ENCODE measurements at regions not wholly inside any gene's neighbourhood (a gene's known extent, or its start where the extent isn't known, plus 50 kb on each side); places are given as distances from the start of the nearest gene placed in this dataset.
A peak's percentile ranks its signal among the peaks of the same experiment; 100 is the strongest.

DNA sequence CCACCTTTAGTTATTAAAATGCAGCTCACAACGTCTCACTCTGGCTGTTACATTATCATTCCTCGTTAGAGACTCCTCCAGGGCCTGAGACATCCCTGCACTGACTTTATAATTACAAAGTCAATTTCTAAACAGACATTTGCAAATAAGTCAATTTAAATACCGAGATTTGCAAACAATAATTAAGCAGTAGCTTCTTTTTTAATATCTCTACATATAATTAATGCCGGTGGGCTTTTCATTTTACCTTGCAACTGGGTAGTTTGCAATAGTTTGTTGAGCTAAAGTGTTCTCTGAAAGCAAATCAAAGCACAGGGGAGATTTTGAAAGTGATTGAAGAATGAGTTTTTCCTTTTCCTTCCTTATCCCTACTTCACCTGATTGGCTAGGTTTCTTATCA lies 154.4 kb downstream of the TLR4 start:
- Histone ChIP-seq H3K36me3 (ENCODE audit: control insufficient read depth, insufficient read depth, low read length) (no peaks in the 10 kb centered on the region), H3K9me3 (ENCODE audit: control insufficient read depth, low read length) (no peaks in the 10 kb centered on the region), H3K27ac (ENCODE audit: low read depth, low read length, severe bottlenecking) (no peak overlapping the region), H3K4me3 (ENCODE audit: extremely low read depth, insufficient read depth, low read length, poor library complexity, severe bottlenecking) (no peak overlapping the region), H3K4me1 (ENCODE audit: control insufficient read depth, insufficient read depth, low read length, poor library complexity, severe bottlenecking) (no peaks in the 10 kb centered on the region)
- 20 to 48% methylated on average over 1 to 2 of the region's 4 CpGs for WGBS, 2 experiments (ENCODE audit: insufficient coverage in 2 of 2)

- no peaks in the 10 kb centered on the region for H3K36me3 ChIP-seq (ENCODE audit: control insufficient read depth, insufficient read depth, low read length)
- no peaks in the 10 kb centered on the region for H3K4me1 ChIP-seq (ENCODE audit: control insufficient read depth, insufficient read depth, low read length, poor library complexity, severe bottlenecking)
- no peak overlapping the region for H3K4me3 ChIP-seq (ENCODE audit: extremely low read depth, insufficient read depth, low read length, poor library complexity, severe bottlenecking)
- H3K9me3 ChIP-seq (ENCODE audit: control insufficient read depth, low read length) = no peaks in the 10 kb centered on the region
- 91 to 100% methylated on average over 1 of the region's 1 CpG for WGBS, 2 experiments (ENCODE audit: insufficient coverage in 2 of 2)
- H3K27ac ChIP-seq (ENCODE audit: low read depth, low read length, severe bottlenecking) = no peak overlapping the region
Measured at GRCh38 chr9:117860849-117861248, 156.6 kb downstream of the TLR4 start.

DNA sequence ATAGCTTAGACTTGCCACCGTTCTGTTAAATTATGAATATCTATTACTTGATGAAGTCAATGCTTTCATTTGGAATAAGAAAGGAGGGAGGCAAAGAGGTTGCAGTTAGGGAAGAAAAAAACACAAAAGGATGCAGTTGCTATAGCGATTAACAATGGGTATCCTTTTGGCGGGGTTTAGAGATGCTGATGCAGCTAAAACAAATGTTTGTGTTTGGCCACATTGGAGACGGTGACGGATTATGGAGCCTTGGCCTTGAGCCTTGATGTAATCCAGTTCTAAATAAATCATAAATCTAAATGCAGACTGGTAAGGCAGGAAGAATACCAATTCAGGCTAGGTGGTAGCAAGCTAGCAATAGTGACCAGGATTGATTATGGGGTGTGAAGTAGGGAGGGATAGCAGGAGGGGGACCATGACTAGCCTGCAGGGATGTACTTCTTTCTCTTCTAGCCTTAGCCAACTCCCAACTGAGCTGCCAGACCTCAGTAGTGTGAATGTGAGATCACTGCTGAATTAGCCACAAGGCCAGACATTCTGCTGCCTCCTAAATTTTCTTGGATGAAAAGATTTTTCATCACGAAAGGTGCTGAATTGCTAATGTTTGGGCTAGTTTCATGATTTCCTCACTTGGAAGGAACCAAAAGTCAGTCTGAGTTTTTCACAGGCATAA lies 160.3 kb downstream of the TLR4 start:
- H3K4me3 ChIP-seq (ENCODE audit: extremely low read depth, insufficient read depth, low read length, poor library complexity, severe bottlenecking) = no peak overlapping the region
- H3K36me3 ChIP-seq (ENCODE audit: control insufficient read depth, insufficient read depth, low read length) = no peaks in the 10 kb centered on the region
- H3K9me3 ChIP-seq (ENCODE audit: control insufficient read depth, low read length) = no peaks in the 10 kb centered on the region
- H3K4me1 ChIP-seq (ENCODE audit: control insufficient read depth, insufficient read depth, low read length, poor library complexity, severe bottlenecking) = peaks cover 3% of the 10 kb centered on the region
- WGBS, 2 experiments (ENCODE audit: insufficient coverage in 2 of 2) = 77 to 85% methylated on average over 2 to 3 of the region's 6 CpGs
- no peak overlapping the region for H3K27ac ChIP-seq (ENCODE audit: low read depth, low read length, severe bottlenecking)

DNA sequence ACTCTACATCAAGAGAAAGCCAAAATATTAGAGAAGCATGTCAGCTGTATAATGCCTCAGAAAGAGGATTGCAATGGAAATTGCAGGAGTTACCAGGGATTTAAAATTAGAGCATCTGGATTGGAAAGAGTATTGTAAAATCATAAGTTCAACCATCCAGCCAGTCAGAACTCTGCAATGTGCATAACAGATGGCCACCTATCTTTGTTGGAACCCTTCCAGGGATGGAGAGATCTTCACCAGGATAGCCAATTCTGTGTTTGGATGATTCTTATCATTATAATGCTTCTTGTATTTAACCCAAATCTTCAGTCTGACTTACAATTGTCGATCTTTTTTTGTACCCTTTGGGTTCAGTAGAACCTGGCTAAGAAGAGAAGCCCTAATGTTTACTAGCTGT lies 164.4 kb downstream of the TLR4 start:
- Histone ChIP-seq H3K4me3 (ENCODE audit: extremely low read depth, insufficient read depth, low read length, poor library complexity, severe bottlenecking) (no peak overlapping the region), H3K36me3 (ENCODE audit: control insufficient read depth, insufficient read depth, low read length) (no peaks in the 10 kb centered on the region), H3K4me1 (ENCODE audit: control insufficient read depth, insufficient read depth, low read length, poor library complexity, severe bottlenecking) (peaks cover 8% of the 10 kb centered on the region), H3K27ac (ENCODE audit: low read depth, low read length, severe bottlenecking) (no peak overlapping the region), H3K9me3 (ENCODE audit: control insufficient read depth, low read length) (no peaks in the 10 kb centered on the region)
- WGBS, 2 experiments (ENCODE audit: insufficient coverage in 2 of 2) = no CpG with 5 or more reads among the region's 1 CpG

- Histone ChIP-seq H3K27ac (ENCODE audit: low read depth, low read length, severe bottlenecking) (no peak overlapping the region), H3K36me3 (ENCODE audit: control insufficient read depth, insufficient read depth, low read length) (no peaks in the 10 kb centered on the region), H3K9me3 (ENCODE audit: control insufficient read depth, low read length) (no peaks in the 10 kb centered on the region), H3K4me1 (ENCODE audit: control insufficient read depth, insufficient read depth, low read length, poor library complexity, severe bottlenecking) (peaks cover 8% of the 10 kb centered on the region), H3K4me3 (ENCODE audit: extremely low read depth, insufficient read depth, low read length, poor library complexity, severe bottlenecking) (no peak overlapping the region)
- no CpG with 5 or more reads among the region's 1 CpG for WGBS, 2 experiments (ENCODE audit: insufficient coverage in 2 of 2)
Measured at GRCh38 chr9:117869287-117869686, 165.1 kb downstream of the TLR4 start.

- no peak overlapping the region for H3K4me3 ChIP-seq (ENCODE audit: extremely low read depth, insufficient read depth, low read length, poor library complexity, severe bottlenecking)
- H3K36me3 ChIP-seq (ENCODE audit: control insufficient read depth, insufficient read depth, low read length) = no peaks in the 10 kb centered on the region
- no peaks in the 10 kb centered on the region for H3K9me3 ChIP-seq (ENCODE audit: control insufficient read depth, low read length)
- peak overlapping the region; percentile 10 for H3K27ac ChIP-seq (ENCODE audit: low read depth, low read length, severe bottlenecking)
- H3K4me1 ChIP-seq (ENCODE audit: control insufficient read depth, insufficient read depth, low read length, poor library complexity, severe bottlenecking) = peaks cover 8% of the 10 kb centered on the region
Measured at GRCh38 chr9:117869712-117870111, 165.5 kb downstream of the TLR4 start.

GRCh38 chr9:117873664-117874063 lies 169.5 kb downstream of the TLR4 start:
- Histone ChIP-seq H3K9me3 (ENCODE audit: control insufficient read depth, low read length) (no peaks in the 10 kb centered on the region), H3K36me3 (ENCODE audit: control insufficient read depth, insufficient read depth, low read length) (no peaks in the 10 kb centered on the region), H3K4me3 (ENCODE audit: extremely low read depth, insufficient read depth, low read length, poor library complexity, severe bottlenecking) (no peak overlapping the region), H3K27ac (ENCODE audit: low read depth, low read length, severe bottlenecking) (no peak overlapping the region), H3K4me1 (ENCODE audit: control insufficient read depth, insufficient read depth, low read length, poor library complexity, severe bottlenecking) (peaks cover 8% of the 10 kb centered on the region)
- WGBS, 2 experiments (ENCODE audit: insufficient coverage in 2 of 2) = 76 to 90% methylated on average over 4 to 5 of the region's 5 CpGs

DNA sequence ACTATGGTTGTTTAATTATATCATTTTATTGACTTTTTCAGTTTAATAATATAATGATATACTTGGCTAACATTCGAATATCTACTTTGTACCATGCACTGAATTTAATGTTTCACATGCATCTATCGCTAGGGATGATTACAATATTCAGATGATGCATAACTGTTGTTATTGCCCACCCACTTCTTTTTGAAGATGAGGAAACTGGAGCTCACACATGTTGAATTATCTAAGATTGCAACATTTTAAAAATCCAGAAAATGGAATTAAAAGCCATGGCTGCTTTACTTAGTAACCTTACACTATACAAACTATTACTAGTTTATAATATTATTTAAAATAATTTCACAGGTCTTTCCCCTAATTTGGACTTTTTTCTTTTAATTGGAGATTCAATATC lies 171.7 kb downstream of the TLR4 start:
- Histone ChIP-seq H3K4me1 (ENCODE audit: control insufficient read depth, insufficient read depth, low read length, poor library complexity, severe bottlenecking) (no peaks in the 10 kb centered on the region), H3K36me3 (ENCODE audit: control insufficient read depth, insufficient read depth, low read length) (no peaks in the 10 kb centered on the region), H3K4me3 (ENCODE audit: extremely low read depth, insufficient read depth, low read length, poor library complexity, severe bottlenecking) (no peak overlapping the region), H3K27ac (ENCODE audit: low read depth, low read length, severe bottlenecking) (no peak overlapping the region), H3K9me3 (ENCODE audit: control insufficient read depth, low read length) (no peaks in the 10 kb centered on the region)
- no CpG with 5 or more reads among the region's 2 CpGs for WGBS, 2 experiments (ENCODE audit: insufficient coverage in 2 of 2)

DNA sequence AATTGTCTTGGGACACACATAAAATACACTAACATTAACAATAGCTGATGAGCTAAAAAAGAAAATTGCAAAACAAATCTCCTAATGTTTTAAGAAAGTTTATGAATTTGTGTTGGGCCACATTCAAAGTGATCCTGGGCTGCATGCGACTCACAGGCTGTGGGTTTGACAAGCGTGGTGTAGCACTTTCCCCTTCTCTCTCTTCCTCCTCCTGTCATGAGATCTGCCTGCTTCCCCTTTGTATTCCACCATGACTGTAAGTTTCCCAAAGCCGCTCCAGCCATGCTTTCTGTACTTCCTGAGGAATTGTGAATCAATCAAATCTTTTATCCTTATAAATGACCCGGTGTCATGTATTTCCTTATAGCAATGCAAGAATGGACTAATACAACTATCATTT lies 178.0 kb downstream of the TLR4 start:
- no peak overlapping the region for H3K4me3 ChIP-seq (ENCODE audit: extremely low read depth, insufficient read depth, low read length, poor library complexity, severe bottlenecking)
- no peaks in the 10 kb centered on the region for H3K4me1 ChIP-seq (ENCODE audit: control insufficient read depth, insufficient read depth, low read length, poor library complexity, severe bottlenecking)
- no peaks in the 10 kb centered on the region for H3K36me3 ChIP-seq (ENCODE audit: control insufficient read depth, insufficient read depth, low read length)
- H3K9me3 ChIP-seq (ENCODE audit: control insufficient read depth, low read length) = no peaks in the 10 kb centered on the region
- H3K27ac ChIP-seq (ENCODE audit: low read depth, low read length, severe bottlenecking) = no peak overlapping the region
- 94 to 98% methylated on average over 2 to 4 of the region's 4 CpGs for WGBS, 2 experiments (ENCODE audit: insufficient coverage in 2 of 2)

DNA sequence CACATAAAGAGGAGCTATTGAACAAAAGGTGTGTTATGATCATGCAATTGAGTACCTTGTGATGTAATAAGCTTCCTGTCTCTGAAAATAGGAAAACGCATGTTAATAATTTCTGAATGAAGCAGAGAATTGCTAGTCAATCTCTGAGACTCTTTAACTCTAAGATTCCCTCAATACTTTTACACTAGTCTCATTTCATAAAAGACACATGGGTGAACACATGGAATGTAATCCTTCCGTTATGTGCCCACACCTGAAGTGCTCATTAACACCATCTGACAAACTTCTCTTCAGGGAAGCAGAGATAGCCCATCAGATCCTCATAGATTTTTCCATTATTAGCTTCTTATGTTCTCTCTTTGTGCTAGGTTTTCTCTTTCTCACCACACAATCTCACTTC lies 182.4 kb downstream of the TLR4 start:
- Histone ChIP-seq H3K9me3 (ENCODE audit: control insufficient read depth, low read length) (no peaks in the 10 kb centered on the region), H3K27ac (ENCODE audit: low read depth, low read length, severe bottlenecking) (no peak overlapping the region), H3K4me1 (ENCODE audit: control insufficient read depth, insufficient read depth, low read length, poor library complexity, severe bottlenecking) (no peaks in the 10 kb centered on the region), H3K36me3 (ENCODE audit: control insufficient read depth, insufficient read depth, low read length) (no peaks in the 10 kb centered on the region), H3K4me3 (ENCODE audit: extremely low read depth, insufficient read depth, low read length, poor library complexity, severe bottlenecking) (no peak overlapping the region)
- 79 to 86% methylated on average over 1 of the region's 2 CpGs for WGBS, 2 experiments (ENCODE audit: insufficient coverage in 2 of 2)

GRCh38 chr9:117887383-117887782 lies 183.2 kb downstream of the TLR4 start:
- H3K9me3 ChIP-seq (ENCODE audit: control insufficient read depth, low read length) = no peaks in the 10 kb centered on the region
- H3K4me3 ChIP-seq (ENCODE audit: extremely low read depth, insufficient read depth, low read length, poor library complexity, severe bottlenecking) = no peak overlapping the region
- no peak overlapping the region for H3K27ac ChIP-seq (ENCODE audit: low read depth, low read length, severe bottlenecking)
- no CpG with 5 or more reads among the region's 2 CpGs for WGBS, 2 experiments (ENCODE audit: insufficient coverage in 2 of 2)
- H3K4me1 ChIP-seq (ENCODE audit: control insufficient read depth, insufficient read depth, low read length, poor library complexity, severe bottlenecking) = no peaks in the 10 kb centered on the region
- no peaks in the 10 kb centered on the region for H3K36me3 ChIP-seq (ENCODE audit: control insufficient read depth, insufficient read depth, low read length)
